ENCODE measurements at regions not wholly inside any gene's neighbourhood (a gene's known extent, or its start where the extent isn't known, plus 50 kb on each side); places are given as distances from the start of the nearest gene placed in this dataset.

DNA sequence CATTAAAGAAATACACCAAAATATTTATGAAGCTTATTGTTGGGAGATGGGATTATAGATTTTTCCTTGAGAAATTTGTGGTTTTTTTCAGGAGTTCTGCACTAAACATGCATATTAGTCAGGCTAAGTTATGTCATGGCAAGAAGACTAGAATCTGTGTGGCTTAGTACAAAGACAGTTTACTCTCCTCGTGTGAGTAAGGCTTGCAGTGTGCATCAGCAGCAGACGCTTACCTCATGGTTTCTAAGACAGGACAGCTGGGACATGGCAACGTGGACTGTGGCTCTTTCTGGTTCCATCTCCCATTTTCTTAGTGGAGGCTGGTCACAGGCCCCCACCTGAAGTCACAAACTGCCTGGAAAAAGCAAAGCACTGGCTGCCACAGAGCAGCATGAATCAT is 429.6 kb upstream of the VSTM2A start:
- TF ChIP-seq, protein P1, sequence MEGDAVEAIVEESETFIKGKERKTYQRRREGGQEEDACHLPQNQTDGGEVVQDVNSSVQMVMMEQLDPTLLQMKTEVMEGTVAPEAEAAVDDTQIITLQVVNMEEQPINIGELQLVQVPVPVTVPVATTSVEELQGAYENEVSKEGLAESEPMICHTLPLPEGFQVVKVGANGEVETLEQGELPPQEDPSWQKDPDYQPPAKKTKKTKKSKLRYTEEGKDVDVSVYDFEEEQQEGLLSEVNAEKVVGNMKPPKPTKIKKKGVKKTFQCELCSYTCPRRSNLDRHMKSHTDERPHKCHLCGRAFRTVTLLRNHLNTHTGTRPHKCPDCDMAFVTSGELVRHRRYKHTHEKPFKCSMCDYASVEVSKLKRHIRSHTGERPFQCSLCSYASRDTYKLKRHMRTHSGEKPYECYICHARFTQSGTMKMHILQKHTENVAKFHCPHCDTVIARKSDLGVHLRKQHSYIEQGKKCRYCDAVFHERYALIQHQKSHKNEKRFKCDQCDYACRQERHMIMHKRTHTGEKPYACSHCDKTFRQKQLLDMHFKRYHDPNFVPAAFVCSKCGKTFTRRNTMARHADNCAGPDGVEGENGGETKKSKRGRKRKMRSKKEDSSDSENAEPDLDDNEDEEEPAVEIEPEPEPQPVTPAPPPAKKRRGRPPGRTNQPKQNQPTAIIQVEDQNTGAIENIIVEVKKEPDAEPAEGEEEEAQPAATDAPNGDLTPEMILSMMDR (conservative IDR thresholded peaks at IDR 0.05; ENCODE audit: low read length): no peak
- TF ChIP-seq EZH2phosphoT487 (IDR thresholded peaks at IDR 0.05; ENCODE audit: borderline replicate concordance): no peak

Measured in Loucy (cell line).